ENCODE measurements at regions not wholly inside any gene's neighbourhood (a gene's known extent, or its start where the extent isn't known, plus 50 kb on each side); places are given as distances from the start of the nearest gene placed in this dataset.

DNA sequence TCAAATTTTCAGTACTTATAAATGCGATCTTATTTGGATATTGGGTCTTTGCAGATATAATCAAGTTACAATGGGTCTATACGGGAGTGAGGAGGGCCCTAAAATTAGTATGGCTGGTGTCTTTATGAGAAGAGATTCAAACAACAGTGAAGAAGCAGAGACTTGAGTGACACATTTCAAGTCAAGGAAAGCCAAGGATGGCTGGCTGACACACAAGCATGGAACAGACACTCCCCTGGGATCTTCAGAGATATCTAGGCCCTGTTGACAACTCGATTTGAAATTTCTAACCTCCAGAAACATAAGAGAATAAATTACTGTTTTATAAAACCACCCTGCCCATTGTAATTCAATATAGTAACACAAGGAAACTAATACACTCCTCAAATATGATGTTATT, 1886.0 kb upstream of the PCDH7 start:
- TF ChIP-seq, protein P1, sequence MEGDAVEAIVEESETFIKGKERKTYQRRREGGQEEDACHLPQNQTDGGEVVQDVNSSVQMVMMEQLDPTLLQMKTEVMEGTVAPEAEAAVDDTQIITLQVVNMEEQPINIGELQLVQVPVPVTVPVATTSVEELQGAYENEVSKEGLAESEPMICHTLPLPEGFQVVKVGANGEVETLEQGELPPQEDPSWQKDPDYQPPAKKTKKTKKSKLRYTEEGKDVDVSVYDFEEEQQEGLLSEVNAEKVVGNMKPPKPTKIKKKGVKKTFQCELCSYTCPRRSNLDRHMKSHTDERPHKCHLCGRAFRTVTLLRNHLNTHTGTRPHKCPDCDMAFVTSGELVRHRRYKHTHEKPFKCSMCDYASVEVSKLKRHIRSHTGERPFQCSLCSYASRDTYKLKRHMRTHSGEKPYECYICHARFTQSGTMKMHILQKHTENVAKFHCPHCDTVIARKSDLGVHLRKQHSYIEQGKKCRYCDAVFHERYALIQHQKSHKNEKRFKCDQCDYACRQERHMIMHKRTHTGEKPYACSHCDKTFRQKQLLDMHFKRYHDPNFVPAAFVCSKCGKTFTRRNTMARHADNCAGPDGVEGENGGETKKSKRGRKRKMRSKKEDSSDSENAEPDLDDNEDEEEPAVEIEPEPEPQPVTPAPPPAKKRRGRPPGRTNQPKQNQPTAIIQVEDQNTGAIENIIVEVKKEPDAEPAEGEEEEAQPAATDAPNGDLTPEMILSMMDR (IDR thresholded peaks at IDR 0.05): no peak
- TF ChIP-seq POLR2A (IDR thresholded peaks at IDR 0.05): no peak
